WTC11 (cell line): ENCODE measurements at regions not wholly inside any gene's neighbourhood (a gene's known extent, or its start where the extent isn't known, plus 50 kb on each side); places are given as distances from the start of the nearest gene placed in this dataset.
A peak's percentile ranks its signal among the peaks of the same experiment; 100 is the strongest.

Experiments used
- ATAC-seq: fragments of 200-7000 bp; cut with Tn5 transposase; 2 replicates; pipeline ENCODE4 v1.10.0; 2021; ENCODE audit warnings: mild to moderate bottlenecking, moderate library complexity
- CTCF ChIA-PET: fragments of 300-600 bp; sonication (Branson Sonifier 250); formaldehyde crosslinking; loops from one replicate; lab custom pipeline; 2021; ENCODE audit warnings: antibody characterized with exemption; lab: Charles Lee
- POLR2A ChIA-PET: fragments of 350-600 bp; sonication (Branson Sonifier 250); formaldehyde crosslinking; loops from one replicate; lab custom pipeline; 2021; ENCODE audit warnings: antibody characterized with exemption; lab: Charles Lee
- DNase-seq: peaks from one replicate; pipeline ENCODE4 v3.0.0; 2021; ENCODE audit warnings: low spot score
- H3K27ac Mint-ChIP-seq: 2 replicates; pipeline ENCODE4 v1.8.0; 2021; ENCODE audit warnings: mixed read lengths
- H3K27me3 Mint-ChIP-seq: 2 replicates; pipeline ENCODE4 v1.8.0; 2021; ENCODE audit warnings: low read depth, mild to moderate bottlenecking, moderate library complexity, mixed read lengths
- H3K36me3 Mint-ChIP-seq: 2 replicates; pipeline ENCODE4 v1.8.0; 2021; ENCODE audit warnings: mixed read lengths
- H3K4me1 Mint-ChIP-seq: 2 replicates; pipeline ENCODE4 v1.8.0; 2022; ENCODE audit warnings: mixed read lengths
- H3K4me3 Mint-ChIP-seq: 2 replicates; pipeline ENCODE4 v1.8.0; 2021; ENCODE audit warnings: mild to moderate bottlenecking, moderate library complexity, mixed read lengths
- H3K9me3 Mint-ChIP-seq: 2 replicates; pipeline ENCODE4 v1.8.0; 2021; ENCODE audit warnings: mixed read lengths
- EMX1 ChIP-seq: fragments of 250-450 bp; sonication (Bioruptor Pico); IDR thresholded peaks from 2 replicates; pipeline ENCODE4 v1.8.0; 2021; ENCODE audit warnings: mild to moderate bottlenecking
- HMGA2 ChIP-seq: fragments of 250-450 bp; sonication (Bioruptor Pico); IDR thresholded peaks from 2 replicates; pipeline ENCODE4 v1.4.0; 2021; ENCODE audit warnings: mild to moderate bottlenecking, moderate library complexity
- MYBL2 ChIP-seq: sonication (generic); formaldehyde crosslinking; IDR thresholded peaks from 2 replicates; pipeline ENCODE4 v1.8.1; 2023; ENCODE audit warnings: mild to moderate bottlenecking, moderate library complexity, missing genetic modification reagents
- NR1H2 ChIP-seq: sonication (generic); formaldehyde crosslinking; IDR thresholded peaks from 2 replicates; pipeline ENCODE4 v1.9.0; 2021; ENCODE audit warnings: mild to moderate bottlenecking, moderate library complexity, missing genetic modification reagents
- TEAD4 ChIP-seq: sonication (generic); formaldehyde crosslinking; IDR thresholded peaks from 2 replicates; pipeline ENCODE4 v1.8.0; 2022; ENCODE audit warnings: mild to moderate bottlenecking, missing genetic modification reagents
- ZNF219 ChIP-seq: sonication (generic); formaldehyde crosslinking; IDR thresholded peaks from 2 replicates; pipeline ENCODE4 v1.8.0; 2023; ENCODE audit warnings: missing genetic modification reagents, mild to moderate bottlenecking, borderline replicate concordance
- ZNF416 ChIP-seq: fragments of 250-450 bp; sonication (Bioruptor Pico); IDR thresholded peaks from 2 replicates; pipeline ENCODE4 v1.9.0; 2021; ENCODE audit warnings: mild to moderate bottlenecking, inconsistent platforms
- ZNF671 ChIP-seq: fragments of 250-450 bp; sonication (Bioruptor Pico); IDR thresholded peaks from 2 replicates; pipeline ENCODE4 v1.8.0; 2021; ENCODE audit warnings: mild to moderate bottlenecking
- TF ChIP-seq, protein P1 (sequence below): fragments of 250-450 bp; sonication (Bioruptor Pico); IDR thresholded peaks from 2 replicates; pipeline ENCODE4 v1.9.0; 2021; ENCODE audit warnings: mild to moderate bottlenecking
- TF ChIP-seq, protein P2 (sequence below): sonication (generic); formaldehyde crosslinking; conservative IDR thresholded peaks from 2 replicates; pipeline ENCODE4 v1.8.1; 2022; ENCODE audit warnings: mild to moderate bottlenecking, missing genetic modification reagents
- TF ChIP-seq, protein P3 (sequence below): fragments of 250-450 bp; sonication (Bioruptor Pico); IDR thresholded peaks from 2 replicates; pipeline ENCODE4 v1.9.0; 2021; ENCODE audit warnings: mild to moderate bottlenecking, borderline replicate concordance
- TF ChIP-seq, protein P4 (sequence below): sonication (generic); formaldehyde crosslinking; IDR thresholded peaks from 2 replicates; pipeline ENCODE4 v1.8.0; 2022; ENCODE audit warnings: mild to moderate bottlenecking, missing genetic modification reagents
- TF ChIP-seq, protein P5 (sequence below): fragments of 250-450 bp; sonication (Bioruptor Pico); IDR thresholded peaks from 2 replicates; pipeline ENCODE4 v1.8.0; 2021; ENCODE audit warnings: mild to moderate bottlenecking
- TF ChIP-seq, protein P6 (sequence below): sonication (generic); formaldehyde crosslinking; IDR thresholded peaks from 2 replicates; pipeline ENCODE4 v1.8.1; 2023; ENCODE audit warnings: mild to moderate bottlenecking, missing genetic modification reagents, moderate library complexity
- TF ChIP-seq, protein P7 (sequence below): fragments of 250-450 bp; sonication (Bioruptor Pico); conservative IDR thresholded peaks from 2 replicates; pipeline ENCODE4 v1.9.0; 2021; ENCODE audit warnings: mild to moderate bottlenecking
- TF ChIP-seq, protein P8 (sequence below): sonication (generic); formaldehyde crosslinking; conservative IDR thresholded peaks from 2 replicates; pipeline ENCODE4 v1.8.1; 2023; ENCODE audit warnings: mild to moderate bottlenecking, low read depth, missing genetic modification reagents, moderate library complexity

DNA sequence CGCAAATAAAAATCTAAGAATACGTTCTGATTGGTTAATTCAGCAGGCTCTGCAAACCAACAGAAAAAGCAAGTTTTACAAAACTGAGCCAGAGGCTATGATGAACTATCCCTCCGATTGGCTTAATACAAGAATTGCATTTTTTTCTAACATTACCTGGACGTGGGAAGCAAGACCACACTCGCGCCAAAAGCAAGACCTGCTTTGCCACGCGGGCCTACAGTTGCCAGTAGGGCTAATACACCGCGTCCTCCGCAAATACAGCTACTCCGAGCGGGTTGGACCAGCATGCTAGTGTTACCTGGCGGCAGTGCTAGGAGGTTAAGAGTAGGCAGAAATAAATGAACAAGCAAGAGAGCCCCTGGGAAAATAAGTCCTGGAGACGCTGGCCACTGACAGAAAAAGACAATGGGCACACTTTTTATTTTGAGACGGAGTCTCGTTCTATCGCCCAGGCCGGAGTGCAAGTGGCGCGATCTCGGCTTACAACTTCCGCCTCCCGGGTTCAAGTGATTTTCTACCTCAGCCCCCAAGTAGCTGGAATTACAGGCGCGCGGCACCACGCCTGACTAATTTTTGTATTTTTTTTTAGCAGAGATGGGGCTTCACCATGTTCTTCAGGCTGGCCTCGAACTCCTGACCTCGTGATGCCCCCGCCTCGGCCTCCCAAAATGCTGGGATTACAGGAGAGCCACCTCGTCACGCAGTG, 131.9 kb upstream of the BTN3A2 start (continued):
- TF ChIP-seq, protein P1, sequence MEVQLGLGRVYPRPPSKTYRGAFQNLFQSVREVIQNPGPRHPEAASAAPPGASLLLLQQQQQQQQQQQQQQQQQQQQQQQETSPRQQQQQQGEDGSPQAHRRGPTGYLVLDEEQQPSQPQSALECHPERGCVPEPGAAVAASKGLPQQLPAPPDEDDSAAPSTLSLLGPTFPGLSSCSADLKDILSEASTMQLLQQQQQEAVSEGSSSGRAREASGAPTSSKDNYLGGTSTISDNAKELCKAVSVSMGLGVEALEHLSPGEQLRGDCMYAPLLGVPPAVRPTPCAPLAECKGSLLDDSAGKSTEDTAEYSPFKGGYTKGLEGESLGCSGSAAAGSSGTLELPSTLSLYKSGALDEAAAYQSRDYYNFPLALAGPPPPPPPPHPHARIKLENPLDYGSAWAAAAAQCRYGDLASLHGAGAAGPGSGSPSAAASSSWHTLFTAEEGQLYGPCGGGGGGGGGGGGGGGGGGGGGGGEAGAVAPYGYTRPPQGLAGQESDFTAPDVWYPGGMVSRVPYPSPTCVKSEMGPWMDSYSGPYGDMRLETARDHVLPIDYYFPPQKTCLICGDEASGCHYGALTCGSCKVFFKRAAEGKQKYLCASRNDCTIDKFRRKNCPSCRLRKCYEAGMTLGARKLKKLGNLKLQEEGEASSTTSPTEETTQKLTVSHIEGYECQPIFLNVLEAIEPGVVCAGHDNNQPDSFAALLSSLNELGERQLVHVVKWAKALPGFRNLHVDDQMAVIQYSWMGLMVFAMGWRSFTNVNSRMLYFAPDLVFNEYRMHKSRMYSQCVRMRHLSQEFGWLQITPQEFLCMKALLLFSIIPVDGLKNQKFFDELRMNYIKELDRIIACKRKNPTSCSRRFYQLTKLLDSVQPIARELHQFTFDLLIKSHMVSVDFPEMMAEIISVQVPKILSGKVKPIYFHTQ (CRISPR knock-in tag): peak; percentile 89

DNA sequence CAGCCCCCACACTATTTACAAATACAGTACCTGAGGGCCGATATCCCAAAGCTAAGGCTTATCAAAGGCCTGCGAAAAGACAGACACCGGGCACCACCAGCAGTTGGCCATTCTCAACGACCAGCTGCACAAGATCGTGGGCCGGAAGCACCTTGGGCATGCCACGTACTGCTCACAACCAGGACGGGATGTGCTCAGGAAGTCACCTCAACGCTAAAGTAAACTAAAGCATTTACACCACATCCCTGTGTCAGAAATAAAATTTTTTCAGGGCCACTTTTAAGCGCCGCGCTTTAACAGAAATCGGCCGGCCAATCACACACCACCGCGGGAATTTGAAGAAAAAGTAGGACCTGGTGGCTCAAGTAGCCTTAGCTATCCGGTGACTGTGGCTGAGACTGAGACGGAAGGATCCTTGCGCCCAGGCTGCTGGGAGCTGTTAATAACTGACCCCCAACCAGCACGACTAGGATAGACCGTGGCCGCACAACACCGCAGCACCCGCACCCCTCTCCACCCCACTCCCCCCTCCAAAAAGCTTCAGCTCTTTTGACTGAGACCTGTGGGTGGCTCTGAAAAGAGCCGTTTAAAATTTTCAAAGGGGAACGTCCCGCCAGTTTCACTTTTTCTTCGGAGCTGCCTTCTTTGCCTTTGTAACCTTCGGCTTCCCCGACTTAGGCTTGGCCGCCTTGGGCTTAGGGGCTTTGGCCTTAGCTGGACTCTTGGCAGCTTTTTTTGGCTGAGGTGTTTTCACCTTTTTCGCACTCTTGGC, 131.2 kb upstream of the BTN3A2 start:
- Mint-ChIP-seq H3K27me3 (no peaks in the 10 kb centered on the region), H3K4me1 (peaks cover 33% of the 10 kb centered on the region), H3K9me3 (no peaks in the 10 kb centered on the region), H3K4me3 (peak overlapping the region; percentile 94), H3K36me3 (no peaks in the 10 kb centered on the region), H3K27ac (peak overlapping the region; percentile 99)
- ChIA-PET POLR2A (interaction anchor here (0.5 to 6.9 kb wide), 42 partner anchors 7 to 1659 kb away, joined by 3 to 216 read pairs (median 8); a partner anchor contains a TSS), CTCF (interaction anchor here (0.8 to 1.7 kb wide), 3 partner anchors 9 to 36 kb away, joined by 3 to 4 read pairs (median 3); no protein-coding TSS in a partner anchor)
- no peak for DNase-seq
- ATAC-seq: peak; percentile 39
- TF ChIP-seq MYBL2 (CRISPR knock-in tag) (no peak), ZNF416 (CRISPR knock-in tag) (peak; percentile 88), ZNF671 (peak; percentile 96), EMX1 (CRISPR knock-in tag) (peak; percentile 99), HMGA2 (CRISPR knock-in tag) (no peak), ZNF219 (no peak), NR1H2 (CRISPR knock-in tag) (no peak), TEAD4 (no peak; the same call in 1 of the 2 replicates)
- TF ChIP-seq, protein P2, sequence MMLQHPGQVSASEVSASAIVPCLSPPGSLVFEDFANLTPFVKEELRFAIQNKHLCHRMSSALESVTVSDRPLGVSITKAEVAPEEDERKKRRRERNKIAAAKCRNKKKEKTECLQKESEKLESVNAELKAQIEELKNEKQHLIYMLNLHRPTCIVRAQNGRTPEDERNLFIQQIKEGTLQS: no peak
- TF ChIP-seq, protein P3, sequence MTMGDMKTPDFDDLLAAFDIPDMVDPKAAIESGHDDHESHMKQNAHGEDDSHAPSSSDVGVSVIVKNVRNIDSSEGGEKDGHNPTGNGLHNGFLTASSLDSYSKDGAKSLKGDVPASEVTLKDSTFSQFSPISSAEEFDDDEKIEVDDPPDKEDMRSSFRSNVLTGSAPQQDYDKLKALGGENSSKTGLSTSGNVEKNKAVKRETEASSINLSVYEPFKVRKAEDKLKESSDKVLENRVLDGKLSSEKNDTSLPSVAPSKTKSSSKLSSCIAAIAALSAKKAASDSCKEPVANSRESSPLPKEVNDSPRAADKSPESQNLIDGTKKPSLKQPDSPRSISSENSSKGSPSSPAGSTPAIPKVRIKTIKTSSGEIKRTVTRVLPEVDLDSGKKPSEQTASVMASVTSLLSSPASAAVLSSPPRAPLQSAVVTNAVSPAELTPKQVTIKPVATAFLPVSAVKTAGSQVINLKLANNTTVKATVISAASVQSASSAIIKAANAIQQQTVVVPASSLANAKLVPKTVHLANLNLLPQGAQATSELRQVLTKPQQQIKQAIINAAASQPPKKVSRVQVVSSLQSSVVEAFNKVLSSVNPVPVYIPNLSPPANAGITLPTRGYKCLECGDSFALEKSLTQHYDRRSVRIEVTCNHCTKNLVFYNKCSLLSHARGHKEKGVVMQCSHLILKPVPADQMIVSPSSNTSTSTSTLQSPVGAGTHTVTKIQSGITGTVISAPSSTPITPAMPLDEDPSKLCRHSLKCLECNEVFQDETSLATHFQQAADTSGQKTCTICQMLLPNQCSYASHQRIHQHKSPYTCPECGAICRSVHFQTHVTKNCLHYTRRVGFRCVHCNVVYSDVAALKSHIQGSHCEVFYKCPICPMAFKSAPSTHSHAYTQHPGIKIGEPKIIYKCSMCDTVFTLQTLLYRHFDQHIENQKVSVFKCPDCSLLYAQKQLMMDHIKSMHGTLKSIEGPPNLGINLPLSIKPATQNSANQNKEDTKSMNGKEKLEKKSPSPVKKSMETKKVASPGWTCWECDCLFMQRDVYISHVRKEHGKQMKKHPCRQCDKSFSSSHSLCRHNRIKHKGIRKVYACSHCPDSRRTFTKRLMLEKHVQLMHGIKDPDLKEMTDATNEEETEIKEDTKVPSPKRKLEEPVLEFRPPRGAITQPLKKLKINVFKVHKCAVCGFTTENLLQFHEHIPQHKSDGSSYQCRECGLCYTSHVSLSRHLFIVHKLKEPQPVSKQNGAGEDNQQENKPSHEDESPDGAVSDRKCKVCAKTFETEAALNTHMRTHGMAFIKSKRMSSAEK (CRISPR knock-in tag): peak; percentile 97
- TF ChIP-seq, protein P4, sequence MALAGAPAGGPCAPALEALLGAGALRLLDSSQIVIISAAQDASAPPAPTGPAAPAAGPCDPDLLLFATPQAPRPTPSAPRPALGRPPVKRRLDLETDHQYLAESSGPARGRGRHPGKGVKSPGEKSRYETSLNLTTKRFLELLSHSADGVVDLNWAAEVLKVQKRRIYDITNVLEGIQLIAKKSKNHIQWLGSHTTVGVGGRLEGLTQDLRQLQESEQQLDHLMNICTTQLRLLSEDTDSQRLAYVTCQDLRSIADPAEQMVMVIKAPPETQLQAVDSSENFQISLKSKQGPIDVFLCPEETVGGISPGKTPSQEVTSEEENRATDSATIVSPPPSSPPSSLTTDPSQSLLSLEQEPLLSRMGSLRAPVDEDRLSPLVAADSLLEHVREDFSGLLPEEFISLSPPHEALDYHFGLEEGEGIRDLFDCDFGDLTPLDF (CRISPR knock-in tag): 0 out of 2 replicates have a peak, but pooled peaks have one; percentile 24
- TF ChIP-seq, protein P5, sequence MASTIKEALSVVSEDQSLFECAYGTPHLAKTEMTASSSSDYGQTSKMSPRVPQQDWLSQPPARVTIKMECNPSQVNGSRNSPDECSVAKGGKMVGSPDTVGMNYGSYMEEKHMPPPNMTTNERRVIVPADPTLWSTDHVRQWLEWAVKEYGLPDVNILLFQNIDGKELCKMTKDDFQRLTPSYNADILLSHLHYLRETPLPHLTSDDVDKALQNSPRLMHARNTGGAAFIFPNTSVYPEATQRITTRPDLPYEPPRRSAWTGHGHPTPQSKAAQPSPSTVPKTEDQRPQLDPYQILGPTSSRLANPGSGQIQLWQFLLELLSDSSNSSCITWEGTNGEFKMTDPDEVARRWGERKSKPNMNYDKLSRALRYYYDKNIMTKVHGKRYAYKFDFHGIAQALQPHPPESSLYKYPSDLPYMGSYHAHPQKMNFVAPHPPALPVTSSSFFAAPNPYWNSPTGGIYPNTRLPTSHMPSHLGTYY (CRISPR knock-in tag): peak; percentile 97; the same call in 1 of the 2 replicates
- TF ChIP-seq, protein P6, sequence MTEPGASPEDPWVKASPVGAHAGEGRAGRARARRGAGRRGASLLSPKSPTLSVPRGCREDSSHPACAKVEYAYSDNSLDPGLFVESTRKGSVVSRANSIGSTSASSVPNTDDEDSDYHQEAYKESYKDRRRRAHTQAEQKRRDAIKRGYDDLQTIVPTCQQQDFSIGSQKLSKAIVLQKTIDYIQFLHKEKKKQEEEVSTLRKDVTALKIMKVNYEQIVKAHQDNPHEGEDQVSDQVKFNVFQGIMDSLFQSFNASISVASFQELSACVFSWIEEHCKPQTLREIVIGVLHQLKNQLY (CRISPR knock-in tag): no peak
- TF ChIP-seq, protein P7, sequence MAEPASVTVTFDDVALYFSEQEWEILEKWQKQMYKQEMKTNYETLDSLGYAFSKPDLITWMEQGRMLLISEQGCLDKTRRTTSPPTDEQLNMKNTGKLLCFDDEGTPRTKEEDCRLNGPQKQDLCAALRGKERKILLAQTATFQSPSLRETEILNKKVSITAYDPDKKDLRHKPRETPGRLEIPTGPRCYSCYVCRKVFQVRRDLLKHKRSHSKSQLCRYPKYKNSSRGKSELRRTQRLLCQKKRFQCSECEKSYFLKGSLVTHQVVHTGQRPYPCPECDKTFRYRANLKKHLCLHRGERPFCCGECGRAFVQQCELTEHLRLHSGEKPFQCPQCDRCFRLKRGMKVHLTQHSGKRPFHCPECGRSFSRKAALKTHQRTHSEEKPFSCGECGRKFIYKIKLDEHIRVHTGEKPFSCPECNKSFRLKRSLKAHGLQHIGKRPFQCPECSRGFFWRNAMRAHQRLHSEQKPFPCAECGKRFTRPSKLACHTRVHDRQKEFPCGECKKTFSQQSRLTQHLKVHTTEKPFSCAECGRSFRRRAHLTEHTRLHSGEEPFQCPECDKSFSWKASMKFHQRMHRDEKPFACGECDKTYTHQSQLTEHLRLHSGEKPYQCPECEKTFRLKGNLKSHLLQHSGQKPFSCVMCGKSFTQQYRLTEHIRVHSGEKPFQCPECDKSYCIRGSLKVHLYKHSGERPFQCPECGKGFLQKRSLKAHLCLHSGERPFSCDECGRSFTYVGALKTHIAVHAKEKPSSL (CRISPR knock-in tag): peak; percentile 95
- TF ChIP-seq, protein P8, sequence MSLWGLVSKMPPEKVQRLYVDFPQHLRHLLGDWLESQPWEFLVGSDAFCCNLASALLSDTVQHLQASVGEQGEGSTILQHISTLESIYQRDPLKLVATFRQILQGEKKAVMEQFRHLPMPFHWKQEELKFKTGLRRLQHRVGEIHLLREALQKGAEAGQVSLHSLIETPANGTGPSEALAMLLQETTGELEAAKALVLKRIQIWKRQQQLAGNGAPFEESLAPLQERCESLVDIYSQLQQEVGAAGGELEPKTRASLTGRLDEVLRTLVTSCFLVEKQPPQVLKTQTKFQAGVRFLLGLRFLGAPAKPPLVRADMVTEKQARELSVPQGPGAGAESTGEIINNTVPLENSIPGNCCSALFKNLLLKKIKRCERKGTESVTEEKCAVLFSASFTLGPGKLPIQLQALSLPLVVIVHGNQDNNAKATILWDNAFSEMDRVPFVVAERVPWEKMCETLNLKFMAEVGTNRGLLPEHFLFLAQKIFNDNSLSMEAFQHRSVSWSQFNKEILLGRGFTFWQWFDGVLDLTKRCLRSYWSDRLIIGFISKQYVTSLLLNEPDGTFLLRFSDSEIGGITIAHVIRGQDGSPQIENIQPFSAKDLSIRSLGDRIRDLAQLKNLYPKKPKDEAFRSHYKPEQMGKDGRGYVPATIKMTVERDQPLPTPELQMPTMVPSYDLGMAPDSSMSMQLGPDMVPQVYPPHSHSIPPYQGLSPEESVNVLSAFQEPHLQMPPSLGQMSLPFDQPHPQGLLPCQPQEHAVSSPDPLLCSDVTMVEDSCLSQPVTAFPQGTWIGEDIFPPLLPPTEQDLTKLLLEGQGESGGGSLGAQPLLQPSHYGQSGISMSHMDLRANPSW (CRISPR knock-in tag): no peak
